GM18511 (cell line): ENCODE measurements at regions not wholly inside any gene's neighbourhood (a gene's known extent, or its start where the extent isn't known, plus 50 kb on each side); places are given as distances from the start of the nearest gene placed in this dataset.

ENCODE experiments used
- ATAC-seq: cut with Tn5 transposase; IDR thresholded peaks from one replicate; pipeline ENCODE4 v1.9.1; 2021; ENCODE audit warnings: mild to moderate bottlenecking, moderate library complexity; ENCODE audit not compliant: unreplicated experiment

DNA sequence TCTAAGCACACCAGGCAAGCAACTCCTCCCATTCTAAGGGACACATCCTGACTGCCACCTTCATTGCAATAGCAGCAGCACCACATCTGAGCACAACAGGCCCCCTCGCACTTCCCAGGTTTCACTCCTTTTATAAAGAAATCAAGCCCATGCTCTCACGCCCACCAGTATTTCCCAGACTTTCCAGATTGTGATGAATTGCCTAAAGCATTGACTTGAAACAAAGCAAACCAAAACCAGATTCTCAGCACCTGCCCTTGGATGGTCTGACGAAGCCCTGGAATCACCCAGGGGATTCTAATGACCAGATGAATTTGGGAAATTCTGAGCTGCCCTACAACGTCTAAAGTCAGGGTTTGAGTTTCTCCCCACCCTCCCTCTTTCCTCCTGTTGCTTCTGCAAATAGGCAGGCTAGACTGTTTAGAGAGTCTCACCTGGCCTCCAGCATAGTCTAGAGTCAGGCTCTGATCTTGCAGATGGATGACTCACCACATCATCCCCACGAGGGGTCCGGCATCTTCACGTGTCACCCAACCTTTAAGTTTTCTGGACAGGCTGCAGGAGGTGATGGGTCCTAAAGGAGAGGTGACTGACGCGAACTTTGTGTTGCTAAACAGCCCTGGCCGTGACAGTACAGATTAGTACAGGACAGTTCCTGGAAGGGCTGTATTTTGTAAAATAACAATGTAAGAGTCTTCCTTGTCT lies 198.0 kb downstream of the SKIDA1 start:
- ATAC-seq: no peak

DNA sequence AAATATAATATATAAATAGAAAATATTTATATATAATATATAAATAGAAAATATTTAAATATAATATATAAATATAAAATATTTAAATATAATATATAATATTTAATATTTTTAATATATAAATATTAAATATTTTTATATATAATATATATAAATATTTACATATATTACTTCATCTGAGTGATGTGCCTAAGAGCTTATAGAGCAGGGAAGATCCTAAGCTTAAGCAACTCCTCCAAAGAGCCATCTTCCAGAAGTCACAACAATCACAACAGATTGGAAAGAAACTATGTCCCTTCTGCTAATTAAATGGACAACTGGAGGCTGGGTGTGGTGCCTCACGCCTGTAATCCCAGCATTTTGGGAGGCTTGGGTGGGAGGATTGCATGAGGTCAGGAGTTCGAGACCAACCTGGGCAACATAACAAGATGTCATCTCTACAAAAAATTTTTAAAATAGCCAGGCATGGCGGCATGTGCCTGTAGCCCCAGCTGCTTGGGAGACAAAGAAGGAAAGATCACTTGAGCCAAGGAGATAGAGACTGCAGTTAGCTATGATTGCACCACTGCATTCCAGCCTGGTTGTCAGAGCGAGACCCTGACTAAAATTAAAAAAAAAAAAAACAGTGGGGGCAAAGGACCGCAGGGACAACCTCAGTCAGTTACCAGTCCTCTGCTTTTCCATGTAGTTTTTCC lies 198.7 kb downstream of the SKIDA1 start:
- no peak for ATAC-seq

- ATAC-seq: no peak
Observed at GRCh38 chr10:21318540-21319167, 206.8 kb downstream of the SKIDA1 start.

DNA sequence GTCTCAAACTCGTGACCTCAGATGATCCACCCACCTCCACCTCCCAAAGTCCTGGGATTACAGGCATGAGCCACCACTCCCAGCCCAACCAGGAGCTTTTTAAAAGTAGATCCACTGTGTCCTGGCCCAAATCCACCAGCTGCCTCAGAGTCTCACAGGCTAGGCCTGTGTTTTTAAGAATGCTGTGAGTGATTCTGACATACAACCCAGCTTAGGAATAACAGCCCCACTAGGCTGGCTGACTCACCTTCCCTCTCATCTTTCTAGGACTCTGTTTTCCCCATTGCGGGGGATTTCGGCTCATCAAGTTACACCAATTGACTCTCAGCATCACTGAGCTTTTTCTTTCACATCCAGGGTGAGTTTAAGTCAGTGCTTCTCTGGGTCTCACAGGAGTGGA lies 207.6 kb downstream of the SKIDA1 start:
- ATAC-seq: no peak

GRCh38 chr10:21315645-21316220 lies 209.7 kb downstream of the SKIDA1 start:
- no peak for ATAC-seq

DNA sequence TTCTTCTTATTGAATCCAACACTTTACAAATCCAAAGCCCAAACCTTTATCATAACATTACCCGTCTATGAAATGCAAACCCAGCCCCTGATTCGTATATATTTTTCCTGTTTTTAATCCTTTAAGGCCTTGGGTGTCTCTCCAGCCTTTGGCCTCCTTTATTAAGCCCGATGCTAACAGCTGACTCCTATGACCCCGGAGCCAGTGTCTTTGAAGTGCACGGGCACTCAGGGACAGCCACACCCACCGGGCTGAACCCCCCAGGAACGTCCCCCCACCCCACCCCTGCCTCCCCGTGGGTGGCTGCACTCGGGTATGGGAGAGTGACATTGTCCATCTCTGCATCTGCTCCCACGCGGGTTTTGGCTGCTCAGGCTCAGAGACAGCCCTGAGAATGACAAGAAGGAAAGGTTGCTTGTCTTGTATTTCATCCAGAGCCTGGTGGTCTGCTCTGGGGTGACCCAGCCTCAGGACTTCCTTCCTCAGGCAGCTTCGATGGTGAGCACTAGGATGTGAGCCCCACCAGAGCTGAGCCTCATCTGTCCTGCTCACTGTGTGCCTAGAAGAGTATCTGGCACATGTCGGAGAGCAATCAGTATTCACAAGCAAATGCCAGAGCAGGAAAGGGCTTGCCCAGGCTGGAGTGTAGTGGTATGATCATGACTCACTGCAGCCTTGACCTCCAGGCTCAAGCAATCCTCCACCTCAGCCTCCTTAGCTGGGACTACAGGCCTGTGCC lies 210.4 kb downstream of the SKIDA1 start:
- no peak for ATAC-seq

DNA sequence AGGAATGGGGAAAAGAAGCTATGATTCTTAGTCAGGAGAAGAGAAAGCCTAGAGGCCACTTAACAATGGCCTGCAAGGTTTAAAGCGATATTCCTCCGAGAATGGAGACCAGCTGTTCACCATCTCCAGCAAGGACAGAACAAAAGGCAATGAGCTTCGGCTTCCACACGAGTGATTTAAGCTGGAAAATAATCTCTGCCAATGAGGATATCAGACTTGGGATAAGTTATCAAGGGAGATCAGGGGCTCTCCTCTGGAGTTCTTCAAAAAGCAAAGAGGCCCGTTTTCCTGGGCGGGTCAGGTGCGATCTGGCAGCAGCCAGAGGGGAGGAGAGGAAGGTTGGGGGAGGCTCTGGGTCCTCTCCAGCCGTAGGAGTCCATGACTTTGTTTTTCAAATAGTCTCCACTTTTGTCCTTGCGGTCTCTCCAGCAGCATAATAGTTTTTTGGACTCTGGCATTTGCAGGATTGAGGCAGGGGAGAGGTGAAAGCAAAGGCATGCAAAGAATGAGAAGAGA lies 211.3 kb downstream of the SKIDA1 start:
- ATAC-seq: no peak

DNA sequence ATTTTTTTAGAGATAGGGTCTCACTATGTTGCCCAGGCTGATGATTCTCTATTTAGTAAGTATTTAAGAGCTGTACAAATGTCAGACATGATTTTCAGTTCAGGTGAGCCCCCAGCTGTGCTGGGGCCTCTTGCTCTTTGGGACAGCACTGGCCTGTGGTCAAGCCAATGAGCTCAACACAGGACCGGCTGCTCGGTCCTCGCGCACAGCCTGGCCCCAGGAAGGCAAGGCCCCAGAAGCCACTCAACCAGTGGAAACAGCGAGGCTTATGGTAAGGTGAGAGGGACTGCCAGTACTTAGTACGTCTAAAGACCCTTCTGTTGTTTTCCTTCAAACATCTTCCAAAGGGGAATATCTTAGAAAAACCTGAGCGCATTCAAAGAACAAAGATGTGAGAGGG lies 211.8 kb downstream of the SKIDA1 start:
- no peak for ATAC-seq

DNA sequence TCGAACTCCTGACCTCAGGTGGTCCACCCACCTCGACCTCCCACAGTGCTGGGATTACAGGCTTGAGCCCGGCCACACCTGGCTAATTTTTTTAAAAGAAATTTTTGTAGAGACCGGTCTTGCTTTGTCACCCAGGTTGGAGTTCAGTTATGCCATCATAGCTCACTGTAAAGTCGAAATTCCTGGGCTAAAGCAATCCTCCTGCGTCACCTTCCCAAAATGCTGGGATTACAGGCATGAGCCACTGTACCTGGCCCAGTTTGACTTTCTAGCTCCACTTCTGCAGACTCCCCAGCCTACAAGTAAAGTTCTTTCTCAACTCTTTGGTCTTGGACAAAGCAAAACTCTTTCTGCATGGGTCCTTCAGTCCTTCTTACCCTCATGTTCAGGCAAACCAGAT lies 214.1 kb downstream of the SKIDA1 start:
- no peak for ATAC-seq

DNA sequence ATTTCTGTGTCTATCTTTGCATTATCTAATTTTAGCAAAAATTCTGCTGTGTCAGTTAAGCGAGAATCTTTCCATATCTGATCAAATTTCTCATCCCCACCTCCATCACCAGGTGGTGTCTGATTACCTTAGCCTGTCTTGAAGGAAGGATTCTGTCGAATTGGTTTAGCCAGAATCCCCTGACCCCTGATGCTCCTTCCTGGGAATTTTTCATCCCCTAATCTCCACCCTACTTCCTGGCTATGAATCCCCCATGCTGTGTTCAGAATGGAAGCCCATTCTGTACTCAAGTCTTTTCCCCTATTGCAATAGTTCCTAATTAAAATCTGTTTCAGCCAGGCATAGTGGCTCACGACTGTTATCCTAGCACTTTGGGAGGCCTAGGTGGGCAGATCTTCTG lies 216.1 kb downstream of the SKIDA1 start:
- ATAC-seq: no peak

DNA sequence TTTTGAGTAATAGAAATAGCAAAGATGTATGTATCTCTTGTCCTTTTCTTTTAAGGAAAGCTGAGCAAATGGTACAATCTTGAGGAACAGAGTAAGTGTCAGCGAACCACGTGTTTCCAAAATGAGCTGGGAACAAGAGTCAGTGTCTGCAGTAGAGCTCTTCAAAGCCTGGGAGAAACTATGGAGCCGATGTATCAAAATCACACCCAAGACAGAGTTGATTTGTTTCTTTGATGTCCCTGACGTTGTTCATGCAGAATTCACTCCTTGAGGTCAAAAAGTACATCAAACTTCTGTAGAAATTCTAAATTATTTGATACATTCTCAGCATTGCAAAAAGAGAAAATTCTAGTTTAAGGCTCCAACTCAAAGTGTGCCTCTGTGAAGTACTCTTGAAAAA lies 216.5 kb downstream of the SKIDA1 start:
- ATAC-seq: no peak

- no peak for ATAC-seq
Observed at GRCh38 chr10:21308018-21308417, 217.5 kb downstream of the SKIDA1 start.

GRCh38 chr10:21304608-21305007 lies 220.9 kb downstream of the SKIDA1 start:
- no peak for ATAC-seq

GRCh38 chr10:21304198-21304597 lies 221.3 kb downstream of the SKIDA1 start:
- ATAC-seq: no peak

GRCh38 chr10:21300551-21300950 lies 224.9 kb downstream of the SKIDA1 start:
- no peak for ATAC-seq

GRCh38 chr10:21299330-21299729 lies 226.2 kb downstream of the SKIDA1 start:
- ATAC-seq: no peak

DNA sequence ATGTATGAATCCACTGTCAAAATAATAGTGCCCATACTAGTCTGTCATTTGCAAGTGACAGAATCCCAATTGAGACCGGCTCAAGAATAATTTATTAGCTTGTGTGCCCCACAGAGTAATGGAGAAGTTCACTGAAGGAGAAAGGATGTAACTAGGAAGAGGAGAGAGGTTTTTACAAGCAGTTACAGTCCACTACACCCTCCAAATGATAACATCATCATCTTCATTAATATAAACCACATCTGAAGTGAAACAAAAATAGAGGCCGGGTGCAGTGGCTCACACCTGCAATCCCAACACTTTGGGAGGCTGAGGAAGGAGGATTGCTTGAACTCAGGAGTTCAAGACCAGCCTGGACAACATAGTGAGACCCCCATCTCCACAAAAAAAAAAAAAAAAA lies 226.8 kb downstream of the SKIDA1 start:
- ATAC-seq: no peak

DNA sequence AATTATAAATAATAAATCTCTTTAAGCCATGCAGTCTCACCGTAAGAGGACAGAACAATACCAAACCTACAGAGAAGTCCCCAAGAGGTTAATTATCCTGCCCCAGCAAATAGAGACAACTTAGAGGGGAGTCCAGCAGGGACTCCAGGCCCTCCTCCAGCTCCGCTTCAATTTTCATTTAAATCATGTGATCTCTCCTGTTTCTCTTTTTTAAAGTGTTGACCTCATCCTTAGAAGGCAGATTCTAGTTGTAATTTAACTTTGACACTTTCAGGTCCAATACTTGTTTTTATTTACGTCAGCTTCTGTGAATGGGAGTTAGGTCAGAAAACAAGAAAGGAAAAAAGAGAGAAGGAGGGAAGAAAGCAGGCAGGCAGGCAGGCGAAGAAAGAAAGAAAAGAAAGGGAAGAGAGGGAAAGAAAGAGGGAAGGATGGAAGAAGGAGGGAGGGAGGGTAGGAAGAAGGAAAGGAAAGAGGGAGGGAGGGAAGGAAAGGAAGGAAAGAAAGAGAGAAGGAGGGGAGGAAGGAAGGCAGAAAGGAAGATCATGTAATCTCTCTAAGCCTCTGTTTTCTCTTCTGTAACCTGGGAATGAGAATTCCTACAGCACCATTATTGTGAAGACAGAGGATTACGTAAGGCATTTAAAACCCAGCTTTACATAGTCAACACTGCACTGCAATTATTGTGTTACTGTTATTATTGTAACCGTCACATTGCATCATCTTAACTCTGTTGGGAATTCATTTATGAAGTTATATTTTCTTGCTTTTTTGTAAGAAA lies 227.7 kb downstream of the SKIDA1 start:
- ATAC-seq: no peak

DNA sequence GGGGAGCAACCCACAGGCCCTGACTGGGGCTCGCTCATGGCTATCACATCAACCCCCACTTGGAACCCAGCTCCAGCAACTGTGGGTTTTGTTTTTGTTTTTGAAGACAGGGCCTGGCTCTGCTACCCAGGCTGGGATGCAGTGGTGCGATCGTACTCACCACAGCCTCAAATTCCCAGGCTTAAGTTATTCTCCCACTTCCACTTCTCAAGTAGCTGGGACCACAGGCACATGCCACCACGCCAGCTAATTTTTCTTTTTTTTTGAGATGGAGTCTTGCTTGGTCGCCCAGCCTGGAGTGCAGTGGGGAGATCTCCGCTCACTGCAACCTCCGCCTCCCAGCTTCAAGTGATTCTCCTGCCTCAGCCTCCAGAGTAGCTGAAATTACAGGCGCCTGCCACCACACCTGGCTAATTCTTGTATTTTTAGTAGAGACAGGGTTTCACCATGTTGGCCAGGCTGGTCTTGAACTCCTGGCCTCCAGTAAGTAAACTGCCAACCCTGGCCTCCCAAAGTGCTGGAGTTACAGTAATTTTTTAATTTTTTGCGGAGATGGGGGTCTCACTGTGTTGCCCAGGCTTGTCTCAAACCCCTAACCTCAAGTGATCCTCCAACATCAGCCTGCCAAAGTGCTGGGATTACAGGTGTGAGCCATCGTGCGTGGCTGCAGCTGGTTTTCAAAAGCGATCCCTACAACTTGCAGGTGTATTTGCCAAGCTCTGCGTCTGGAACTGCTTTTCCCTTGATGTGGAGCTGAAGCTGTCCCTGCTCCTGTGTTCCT lies 228.7 kb downstream of the SKIDA1 start:
- ATAC-seq: no peak
